Pulmonary artery endothelial cell (primary cell): ENCODE measurements at regions not wholly inside any gene's neighbourhood (a gene's known extent, or its start where the extent isn't known, plus 50 kb on each side); places are given as distances from the start of the nearest gene placed in this dataset.
"Not testable (repeated sequence)": the region's sequence is repeated elsewhere in the genome, so short reads cannot be mapped to it uniquely, and the experiment has no call there.

ENCODE experiments used
- DNase-seq: peaks from one replicate; pipeline ENCODE4 v3.0.0-alpha.2; 2011; ENCODE audit warnings: low read depth, low spot score

DNA sequence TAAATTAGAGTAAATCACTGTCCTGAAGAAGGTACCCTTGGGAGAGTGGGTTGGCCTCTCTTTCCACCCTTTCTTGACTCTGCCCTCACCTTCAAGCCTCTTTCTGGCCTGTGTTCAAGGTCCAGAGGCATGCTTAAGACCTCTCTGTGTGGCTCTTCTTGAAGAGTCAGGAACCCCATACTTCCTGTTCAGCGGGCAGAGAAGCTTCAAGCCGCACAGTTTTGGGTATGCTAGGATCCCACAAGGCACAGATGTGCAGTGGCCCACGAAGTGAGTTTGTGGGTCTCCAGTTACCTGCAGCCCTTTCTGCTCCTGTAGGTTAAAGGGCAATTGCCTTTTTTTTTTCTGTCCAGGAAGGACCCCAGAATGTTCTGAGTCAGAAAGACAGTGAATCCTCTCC is 113.7 kb downstream of the PPIAL4A start:
- not testable (repeated sequence) for DNase-seq

DNA sequence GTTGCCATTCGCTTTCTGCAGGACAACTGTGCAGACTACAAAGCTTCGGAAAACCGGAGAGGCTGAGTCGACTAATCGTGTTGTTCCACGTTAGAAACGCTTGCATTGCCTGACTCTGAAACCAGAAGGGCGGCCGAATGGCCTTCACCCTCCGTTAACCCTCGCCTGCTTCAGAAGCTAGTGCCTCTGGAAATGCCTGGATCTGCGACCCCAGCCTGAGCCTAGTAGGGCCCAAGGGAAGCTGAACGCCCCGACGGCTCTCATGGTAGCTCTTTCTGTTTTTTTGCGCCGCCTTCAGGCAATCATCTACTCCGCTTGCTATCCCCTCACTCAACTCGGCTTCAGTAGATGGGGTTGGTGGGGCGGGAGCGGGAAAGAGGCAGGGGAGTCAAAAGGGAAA is 117.3 kb downstream of the PPIAL4A start:
- DNase-seq = not testable (repeated sequence)

DNA sequence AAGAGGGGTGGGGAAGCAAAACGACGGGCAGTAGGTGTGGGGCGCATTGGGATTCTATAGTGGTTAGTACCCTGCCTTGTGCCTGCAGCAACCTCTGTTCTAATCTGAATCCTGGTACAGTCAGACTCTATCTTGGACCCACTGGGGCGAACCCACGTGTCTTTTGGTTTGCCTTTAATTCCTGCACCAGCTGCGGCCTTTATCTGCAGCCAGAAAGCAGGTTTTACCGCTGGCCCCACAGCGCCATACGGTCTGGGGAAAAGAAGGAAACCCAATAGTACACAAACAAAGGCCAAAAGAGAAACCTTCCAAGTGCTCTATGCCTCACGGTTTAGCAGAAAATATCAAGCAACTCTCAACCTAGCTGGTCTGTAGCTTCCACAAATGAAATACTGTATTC is 118.2 kb downstream of the PPIAL4A start:
- DNase-seq = not testable (repeated sequence)

DNA sequence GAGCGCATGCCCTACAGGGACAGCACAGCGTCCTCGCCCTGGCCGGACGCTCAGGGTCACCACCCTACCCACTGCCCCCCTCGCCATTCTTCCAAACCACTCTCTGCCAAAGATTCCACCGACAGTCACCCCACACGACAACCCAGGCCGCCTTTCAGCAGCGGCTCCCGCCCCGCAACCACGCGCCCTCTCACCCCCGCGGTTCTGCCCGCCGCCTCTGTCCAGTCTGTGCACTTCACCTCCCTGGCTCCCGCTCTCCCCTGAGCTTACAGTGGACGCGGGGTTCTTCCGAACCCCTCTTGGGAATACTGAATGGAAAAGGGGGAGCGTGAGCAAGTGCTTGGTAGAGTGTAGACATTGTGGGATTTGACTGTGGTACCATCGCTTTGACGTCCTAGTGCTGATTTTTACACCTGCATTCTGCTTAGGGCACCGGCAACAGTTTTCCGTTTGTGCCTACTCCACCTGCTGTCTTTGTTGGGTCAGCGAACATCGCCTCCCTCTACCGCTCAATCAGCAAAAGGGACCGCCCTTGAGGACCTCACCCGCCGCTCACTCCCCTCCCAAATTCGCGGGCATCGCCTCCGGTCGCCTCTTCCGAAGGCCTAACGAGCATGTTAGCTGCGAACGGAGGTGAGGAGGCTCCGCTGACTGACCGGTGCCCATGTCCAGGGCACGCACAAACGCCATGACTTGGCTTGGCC is 119.1 kb downstream of the PPIAL4A start:
- not testable (repeated sequence) for DNase-seq

DNA sequence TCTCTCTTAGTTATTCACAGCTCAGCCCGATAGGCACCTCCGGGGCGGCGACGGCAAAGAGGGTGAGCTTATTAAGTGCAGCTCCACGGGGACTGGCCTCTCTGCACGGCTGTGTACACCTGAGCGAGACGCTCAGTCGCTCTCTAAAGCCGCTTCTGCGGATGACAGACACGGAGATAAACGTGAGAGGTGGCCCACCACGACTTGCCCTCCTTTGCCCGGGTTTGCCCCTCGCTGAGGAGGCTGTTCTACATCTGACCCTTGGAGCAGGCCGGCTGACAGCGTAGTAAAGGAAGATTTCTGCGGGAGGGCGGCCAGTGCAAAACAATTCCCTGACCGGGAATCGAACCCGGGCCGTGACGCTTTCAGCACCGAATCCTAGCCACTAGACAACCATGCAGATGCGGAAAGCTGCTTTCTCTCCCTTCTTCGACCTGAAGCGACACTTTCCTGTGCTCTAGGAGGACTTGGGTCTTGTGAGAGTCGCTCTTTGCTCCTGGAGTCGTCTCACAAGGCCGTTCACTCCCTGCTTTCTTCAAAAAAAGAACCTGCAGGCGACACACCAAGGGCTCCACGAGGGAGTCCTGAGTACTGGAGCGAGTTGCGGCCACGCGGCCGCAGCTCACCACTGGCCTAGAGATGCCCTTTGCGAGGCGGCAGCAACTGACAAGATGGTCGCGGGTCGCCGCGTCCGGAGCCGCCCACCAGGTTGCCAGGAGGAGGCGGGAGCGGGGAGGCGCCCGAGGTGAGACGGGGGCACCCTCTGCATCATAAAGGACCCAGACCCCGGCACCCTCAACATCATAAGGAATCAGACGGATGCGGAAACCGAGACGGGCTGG is 119.9 kb downstream of the PPIAL4A start:
- DNase-seq = not testable (repeated sequence)

DNA sequence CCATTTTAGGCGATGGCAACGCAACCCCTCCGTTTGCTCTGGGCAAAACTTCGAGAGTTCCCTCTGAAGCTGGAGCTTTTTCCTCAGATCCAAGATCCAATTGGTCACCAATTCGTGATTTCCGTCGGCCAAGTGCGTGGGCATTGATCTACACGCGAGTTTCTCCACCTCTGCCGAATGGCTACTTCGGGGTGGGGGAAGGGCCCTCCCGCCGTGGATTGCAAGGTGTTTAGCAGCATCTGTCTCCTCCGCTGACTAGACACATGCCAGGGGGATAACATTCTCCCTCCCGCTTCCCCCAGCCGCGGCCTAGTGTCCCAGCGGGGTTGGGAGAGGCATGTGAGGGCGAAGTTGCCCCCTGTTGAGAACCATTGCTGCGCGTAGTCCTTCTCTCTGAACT is 120.6 kb downstream of the PPIAL4A start:
- DNase-seq = not testable (repeated sequence)

DNA sequence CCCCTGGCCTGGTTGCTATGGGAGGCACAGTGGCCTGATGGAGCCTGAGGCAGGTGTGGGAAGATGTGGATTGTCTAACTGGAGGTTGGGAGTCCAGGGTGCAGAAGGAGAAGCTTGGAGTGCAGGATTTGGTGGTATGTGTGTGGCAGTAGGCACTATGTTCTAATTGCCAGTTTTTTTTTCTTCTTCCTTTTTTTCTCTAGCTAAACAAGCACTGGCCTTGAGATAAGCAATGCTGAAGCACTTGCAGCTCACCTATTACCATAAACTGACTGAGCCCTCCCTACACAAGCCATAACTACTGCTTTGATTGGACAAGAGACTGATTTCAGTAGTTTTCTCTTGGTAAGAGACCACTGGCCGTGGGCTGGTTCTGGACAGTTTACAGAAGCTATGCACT is 123.6 kb downstream of the PPIAL4A start:
- not testable (repeated sequence) for DNase-seq

DNA sequence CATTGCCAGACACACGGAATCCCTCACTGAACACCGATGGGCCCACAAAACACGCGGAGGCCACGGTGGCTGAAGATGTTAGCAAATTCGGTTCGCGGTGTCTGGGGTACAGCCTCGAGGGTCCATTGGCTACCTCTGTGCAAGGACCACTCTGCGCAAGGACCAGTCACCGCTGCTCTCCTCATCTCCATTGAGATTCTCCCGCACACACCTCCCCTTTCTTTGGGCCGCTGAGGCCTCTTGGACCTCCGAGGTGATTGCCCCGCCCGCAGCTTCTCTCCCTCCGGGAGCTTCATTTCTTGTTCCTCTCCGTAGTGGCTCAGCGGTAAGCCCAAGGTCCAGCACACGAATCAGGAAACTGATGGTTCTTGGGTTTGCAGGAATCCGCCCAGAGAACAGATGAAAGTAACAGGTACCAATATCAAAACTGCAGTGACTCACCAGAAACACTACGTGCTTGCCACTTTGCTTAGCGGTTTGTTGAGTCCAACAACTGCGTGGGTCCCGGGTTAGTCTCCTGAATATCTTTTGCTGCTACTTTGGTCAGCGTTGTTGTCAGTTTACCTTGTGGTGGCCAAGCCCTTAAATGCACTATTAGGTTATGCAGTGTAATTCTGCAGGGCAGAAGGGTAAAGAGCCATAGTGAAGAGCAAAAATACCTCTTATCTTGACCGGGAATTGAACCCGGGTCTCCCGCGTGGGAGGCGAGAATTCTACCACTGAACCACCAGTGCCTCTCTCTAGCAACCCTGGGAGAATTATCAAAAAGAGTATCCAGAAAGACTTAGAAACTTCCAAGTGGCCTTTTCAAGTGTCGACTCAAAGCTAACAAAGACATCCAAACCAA is 126.8 kb downstream of the PPIAL4A start:
- DNase-seq = peak; percentile 7

DNA sequence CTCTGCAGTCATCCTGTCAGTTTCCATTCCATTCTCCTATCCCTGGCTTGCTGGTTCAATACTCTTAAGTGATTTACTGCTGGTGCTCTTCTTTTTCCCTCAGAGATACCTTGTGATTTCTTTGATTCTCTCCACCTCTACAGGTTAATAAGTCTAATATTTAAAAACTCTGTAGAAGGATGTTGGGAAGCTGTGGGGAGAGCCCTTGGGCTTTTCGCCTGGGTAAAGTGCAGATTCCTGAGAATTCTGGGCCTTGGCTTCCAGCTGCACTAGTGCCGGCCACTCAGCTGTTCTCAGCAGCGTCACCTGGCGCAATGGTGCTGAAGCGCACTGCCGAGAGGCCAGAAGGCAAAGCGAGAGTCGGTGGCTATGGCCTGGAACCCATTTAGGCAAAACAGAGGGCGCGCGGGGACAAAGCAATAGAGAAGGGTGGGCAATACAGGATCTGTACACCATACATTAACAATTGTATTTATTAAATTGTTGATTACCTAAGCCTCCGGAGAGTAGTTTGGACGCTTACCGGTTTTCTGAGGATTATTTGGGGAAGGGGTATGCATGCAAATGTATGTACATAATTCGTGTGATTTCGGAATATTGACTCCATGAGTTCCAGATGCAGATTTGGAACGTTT is 130.3 kb downstream of the PPIAL4A start:
- DNase-seq = not testable (repeated sequence)

DNA sequence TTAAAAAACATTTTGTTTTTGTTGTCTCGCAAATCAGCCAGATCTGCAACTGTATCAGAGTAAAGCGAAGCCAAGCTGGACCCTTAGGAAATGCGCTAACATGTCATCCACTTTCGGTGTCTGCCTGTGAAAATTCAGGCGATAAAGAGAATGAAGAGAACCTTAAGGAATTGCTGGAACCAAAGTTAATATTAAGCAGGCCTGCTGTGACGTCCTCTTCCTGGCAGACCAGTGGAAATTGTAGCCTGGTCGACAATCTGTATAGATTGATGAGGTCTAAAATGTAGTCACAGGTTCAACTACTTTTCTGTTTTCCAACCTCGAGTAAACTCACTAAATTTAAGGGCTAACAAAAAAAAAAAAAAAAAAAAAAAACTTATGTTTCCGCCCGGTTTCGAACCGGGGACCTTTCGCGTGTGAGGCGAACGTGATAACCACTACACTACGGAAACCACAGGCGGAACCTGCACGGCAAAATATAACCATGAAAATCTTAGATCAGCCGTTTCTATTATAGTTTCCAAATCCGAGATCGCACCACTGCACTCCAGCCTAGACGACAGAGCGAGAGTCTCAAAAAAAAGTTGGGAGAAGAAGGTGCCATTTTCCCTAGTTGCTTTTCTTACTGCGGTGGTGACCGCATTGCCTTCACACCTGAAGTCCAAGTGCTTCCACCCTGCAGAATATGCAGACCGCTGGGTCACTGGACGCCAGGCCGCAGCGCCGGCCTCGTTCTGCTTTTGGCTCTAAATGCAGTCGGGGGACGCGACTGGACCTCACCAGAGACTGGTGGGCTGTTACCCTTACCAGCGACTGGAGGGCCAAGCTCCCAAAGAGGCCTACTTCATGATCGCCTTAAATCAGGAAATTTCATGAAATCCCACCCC is 131.0 kb downstream of the PPIAL4A start:
- DNase-seq = not testable (repeated sequence)

DNA sequence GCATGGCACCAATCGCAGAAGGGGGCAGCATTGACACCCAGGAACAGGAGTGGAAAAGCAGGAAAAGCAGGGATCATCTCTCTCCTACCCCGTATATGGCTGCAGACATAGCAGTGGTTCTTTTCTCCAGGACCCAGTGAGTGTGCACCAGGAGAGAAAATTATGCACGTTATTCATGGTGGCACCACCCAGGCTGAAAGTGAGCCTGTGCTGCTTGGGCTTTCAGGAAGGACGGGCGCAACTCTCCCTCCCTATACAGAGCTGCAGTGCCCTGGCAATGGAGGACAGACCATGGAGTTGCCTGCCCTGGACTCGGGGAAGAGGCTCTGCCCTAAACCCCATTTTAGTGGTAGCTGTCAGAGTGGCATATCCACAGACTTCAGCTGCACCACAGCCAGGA is 132.1 kb downstream of the PPIAL4A start:
- DNase-seq = not testable (repeated sequence)

DNA sequence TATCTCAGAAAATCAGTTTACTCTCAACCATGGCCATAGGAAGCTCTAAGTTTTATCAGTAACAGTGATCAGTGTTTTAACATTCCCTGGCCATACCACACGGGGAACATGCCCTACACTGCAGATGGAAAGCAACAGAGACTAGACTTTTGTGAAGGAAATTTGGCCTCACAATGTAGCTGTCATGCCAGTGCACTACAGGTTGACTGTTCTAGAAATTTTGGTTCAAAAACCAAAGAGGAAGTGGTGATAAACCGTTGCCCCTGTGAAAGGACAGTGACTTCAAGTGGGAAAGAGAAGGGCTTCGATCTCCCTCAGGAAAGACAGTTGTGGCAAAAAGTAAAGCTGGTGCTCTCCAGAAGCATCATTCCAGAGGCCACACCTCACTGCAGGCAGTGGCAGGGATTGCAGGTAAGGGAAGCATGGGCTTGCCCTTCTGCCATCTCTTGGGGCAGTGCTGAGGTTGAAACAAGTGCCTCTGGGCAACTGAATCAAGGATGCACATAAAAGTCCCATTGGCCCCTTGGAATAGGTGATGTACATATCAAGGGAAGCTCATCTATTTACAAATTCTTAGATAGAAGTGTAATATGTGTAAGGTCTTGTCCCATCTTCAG is 143.4 kb downstream of the PPIAL4A start:
- DNase-seq = not testable (repeated sequence)

DNA sequence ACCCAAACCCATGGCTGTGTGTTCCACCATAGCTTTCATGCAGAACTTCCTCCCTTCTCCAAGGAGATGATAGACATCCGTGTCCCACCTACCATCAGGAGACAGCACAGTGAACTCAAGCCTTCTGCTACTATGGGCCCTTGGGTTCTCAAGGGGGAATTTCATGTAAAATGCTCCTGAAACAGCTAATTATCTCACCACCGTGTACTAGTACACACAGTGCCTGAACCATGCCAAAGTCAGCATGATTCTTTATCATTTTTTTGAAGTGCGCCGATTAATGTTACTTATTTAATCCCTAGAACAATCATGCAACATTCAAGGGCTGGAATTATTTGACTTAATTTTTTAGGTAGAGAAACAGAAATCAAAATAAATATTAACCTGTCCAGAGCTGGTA is 147.2 kb downstream of the PPIAL4A start:
- not testable (repeated sequence) for DNase-seq

DNA sequence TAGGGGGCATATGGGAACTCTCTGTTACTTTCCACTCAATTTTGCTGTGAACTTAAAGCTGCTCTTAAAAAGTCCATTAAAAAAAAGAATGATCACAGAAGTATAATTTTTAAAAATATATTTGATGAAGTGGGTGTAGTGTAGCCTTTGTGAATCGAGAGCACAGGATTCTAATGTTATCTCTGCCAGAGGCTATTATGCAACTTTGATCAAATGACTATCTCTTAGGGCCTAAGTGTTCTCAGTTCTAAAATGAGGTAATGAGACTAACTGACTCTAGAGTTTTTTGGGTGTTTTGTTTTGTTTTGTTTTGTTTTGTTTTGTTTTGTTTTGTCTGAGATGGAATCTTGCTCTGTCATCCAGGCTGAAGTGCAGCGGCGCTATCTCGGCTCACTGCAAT is 143.2 kb downstream of the FAM72B start:
- not testable (repeated sequence) for DNase-seq

DNA sequence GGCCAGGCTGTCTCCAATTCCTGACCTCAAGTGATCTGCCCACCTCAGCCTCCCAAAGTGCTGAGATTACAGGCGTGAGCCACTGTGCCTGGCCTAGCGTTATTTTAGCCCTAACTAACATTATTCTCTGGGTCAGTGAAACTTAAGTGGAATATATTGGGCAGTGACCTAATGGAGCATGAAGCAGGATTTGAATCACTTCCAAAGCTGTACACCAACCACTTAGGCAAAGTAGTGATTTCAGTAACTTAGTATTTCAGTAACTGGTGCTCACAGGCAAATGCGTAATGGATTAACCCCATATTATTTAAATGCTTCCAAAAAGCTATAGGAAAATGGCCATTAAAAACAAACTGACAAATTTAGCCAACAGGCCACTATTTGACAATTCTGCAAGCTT is 142.6 kb downstream of the FAM72B start:
- not testable (repeated sequence) for DNase-seq

DNA sequence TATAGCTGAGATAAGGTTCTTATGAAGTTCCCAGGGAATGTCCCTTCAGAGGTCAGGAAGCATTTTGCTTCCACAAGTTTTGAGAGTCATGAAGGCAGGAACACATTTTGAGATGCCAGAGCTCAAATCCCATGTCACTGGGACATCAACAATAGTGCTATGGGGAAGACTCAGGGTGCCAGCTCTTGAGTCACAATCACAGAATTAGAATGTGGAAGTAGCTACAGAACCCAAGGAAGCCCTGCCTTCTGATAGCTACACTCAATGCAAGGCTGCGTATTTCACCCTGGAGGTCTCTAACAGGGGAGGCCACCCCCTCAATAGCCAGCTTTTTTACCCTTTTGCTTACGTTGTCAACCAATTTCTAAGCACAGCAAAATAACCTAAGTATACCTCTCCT is 141.3 kb downstream of the FAM72B start:
- DNase-seq = not testable (repeated sequence)

DNA sequence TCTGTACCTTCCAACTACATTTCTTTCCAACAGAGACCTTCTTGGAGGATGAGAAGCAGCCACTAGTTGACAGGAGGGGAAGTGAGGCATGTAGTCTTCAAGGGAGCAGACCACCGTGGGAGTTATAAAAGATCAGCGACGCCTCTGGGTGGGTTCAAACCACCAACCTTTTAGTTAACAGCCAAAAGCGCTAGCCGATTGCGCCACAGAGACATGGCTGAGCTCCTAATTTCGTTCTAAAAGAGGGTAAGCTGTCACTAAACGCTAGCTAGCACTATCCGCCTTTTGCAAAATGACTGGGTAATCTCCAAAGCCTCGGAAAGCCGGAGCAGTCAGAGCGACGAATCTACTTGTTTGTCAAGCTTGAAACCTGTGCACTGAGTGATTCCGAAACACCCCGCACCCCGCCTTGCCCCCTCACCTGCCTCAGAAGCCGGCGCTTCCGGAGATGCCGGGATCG is 135.8 kb downstream of the FAM72B start:
- not testable (repeated sequence) for DNase-seq

DNA sequence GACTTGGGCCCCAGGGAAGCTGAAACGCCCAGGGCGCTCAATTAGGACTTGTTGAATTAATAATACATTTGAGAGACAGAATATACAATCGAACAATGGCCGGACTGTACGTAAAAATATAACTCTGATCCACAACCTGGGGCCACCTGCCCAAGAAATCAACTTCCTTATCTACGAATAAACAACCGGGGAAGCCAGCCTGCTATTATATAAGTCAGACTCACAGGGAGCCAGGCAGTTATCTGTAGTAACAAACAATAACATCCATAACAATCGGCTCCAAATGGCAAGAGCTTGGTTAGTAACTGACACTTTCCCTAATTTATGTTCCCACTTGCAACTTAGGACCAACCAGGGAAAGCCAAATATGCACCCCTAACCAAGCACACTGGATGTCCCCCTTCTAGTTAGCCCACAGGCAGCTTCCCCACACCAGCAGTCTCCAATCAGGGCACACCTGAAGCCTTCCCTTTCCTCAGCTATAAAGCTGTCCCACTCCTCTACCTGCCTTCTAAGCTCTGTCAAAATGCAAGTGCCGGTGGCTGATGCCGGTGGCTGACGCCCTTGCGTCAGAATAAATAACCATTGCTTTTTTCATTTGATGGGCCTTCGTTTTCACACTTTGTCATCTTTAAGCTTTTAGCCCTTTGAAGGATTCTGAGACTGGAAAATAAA is 135.2 kb downstream of the FAM72B start:
- DNase-seq = not testable (repeated sequence)

DNA sequence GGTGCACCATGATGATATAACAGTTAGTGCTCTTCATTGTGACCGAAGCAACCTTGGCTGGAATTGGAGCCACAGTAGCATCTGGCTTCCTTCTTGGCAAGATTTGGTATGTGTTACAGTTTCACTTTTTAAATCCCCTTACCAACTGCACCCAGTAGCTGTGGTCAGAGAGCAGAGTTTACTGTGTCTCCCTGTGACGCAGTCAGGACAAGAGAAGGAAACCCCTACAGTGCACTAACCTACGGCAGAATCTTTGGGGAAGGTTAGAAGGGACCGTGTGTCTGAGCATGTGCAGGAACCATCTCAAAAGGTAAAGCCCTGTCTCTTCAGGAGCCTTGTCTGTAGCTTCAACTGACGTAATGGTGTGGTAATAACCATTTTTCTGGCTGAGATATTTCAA is 134.0 kb downstream of the FAM72B start:
- not testable (repeated sequence) for DNase-seq
